H1 (cell line): ENCODE measurements at regions not wholly inside any gene's neighbourhood (a gene's known extent, or its start where the extent isn't known, plus 50 kb on each side); places are given as distances from the start of the nearest gene placed in this dataset.

ENCODE experiments used
- JUND ChIP-seq: IDR thresholded peaks from 2 replicates; pipeline ENCODE4 v1.6.1; 2011; ENCODE audit warnings: mild to moderate bottlenecking, improper control_type of control experiment, low read length
- NANOG ChIP-seq: IDR thresholded peaks from 2 replicates; pipeline ENCODE4 v1.6.1; 2011; ENCODE audit warnings: low read length, low read depth, mild to moderate bottlenecking, inconsistent platforms; ENCODE audit not compliant: insufficient read depth, poor library complexity, severe bottlenecking
- NRF1 ChIP-seq: IDR thresholded peaks from 2 replicates; pipeline ENCODE4 v1.6.1; 2011; ENCODE audit warnings: mild to moderate bottlenecking, low read depth, low read length, improper control_type of control experiment
- RAD21 ChIP-seq, 2 experiments: IDR thresholded peaks in 1 of 2; conservative IDR thresholded peaks in 1 of 2; 2 replicates each; pipeline ENCODE4 v1.6.1; 2011; ENCODE audit warnings: low read depth in 2 of 2, low read length in 2 of 2, improper control_type of control experiment in 1 of 2, inconsistent platforms in 1 of 2, mild to moderate bottlenecking in 1 of 2, moderate library complexity in 1 of 2
- TF ChIP-seq, protein P1 (sequence below): fragments of 300-600 bp; sonication (generic); IDR thresholded peaks from 2 replicates; pipeline ENCODE4 v1.7.1; 2012; ENCODE audit warnings: low read length, moderate library complexity, mild to moderate bottlenecking, inconsistent platforms; ENCODE audit not compliant: insufficient replicate concordance

DNA sequence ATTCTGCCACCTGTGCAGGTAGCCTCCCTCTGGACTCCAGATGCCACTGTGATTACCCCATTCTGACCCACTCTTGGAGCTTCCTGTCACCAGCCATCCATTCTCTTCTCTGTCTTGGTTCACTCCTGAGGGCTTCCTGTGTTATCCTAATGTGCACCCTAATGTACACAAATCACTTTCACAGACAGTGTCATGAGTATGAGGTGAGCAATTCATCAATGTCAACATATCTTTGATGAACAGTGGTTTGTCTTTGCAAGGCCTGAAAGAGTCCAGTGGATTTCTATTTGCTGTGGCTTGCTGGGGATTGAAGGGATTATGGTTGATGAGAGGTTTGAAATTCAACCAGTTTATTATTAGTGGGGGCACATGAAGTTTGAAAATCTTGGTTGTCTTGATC, 63.8 kb upstream of the EEF1E1 start (continued):
- TF ChIP-seq, protein P1, sequence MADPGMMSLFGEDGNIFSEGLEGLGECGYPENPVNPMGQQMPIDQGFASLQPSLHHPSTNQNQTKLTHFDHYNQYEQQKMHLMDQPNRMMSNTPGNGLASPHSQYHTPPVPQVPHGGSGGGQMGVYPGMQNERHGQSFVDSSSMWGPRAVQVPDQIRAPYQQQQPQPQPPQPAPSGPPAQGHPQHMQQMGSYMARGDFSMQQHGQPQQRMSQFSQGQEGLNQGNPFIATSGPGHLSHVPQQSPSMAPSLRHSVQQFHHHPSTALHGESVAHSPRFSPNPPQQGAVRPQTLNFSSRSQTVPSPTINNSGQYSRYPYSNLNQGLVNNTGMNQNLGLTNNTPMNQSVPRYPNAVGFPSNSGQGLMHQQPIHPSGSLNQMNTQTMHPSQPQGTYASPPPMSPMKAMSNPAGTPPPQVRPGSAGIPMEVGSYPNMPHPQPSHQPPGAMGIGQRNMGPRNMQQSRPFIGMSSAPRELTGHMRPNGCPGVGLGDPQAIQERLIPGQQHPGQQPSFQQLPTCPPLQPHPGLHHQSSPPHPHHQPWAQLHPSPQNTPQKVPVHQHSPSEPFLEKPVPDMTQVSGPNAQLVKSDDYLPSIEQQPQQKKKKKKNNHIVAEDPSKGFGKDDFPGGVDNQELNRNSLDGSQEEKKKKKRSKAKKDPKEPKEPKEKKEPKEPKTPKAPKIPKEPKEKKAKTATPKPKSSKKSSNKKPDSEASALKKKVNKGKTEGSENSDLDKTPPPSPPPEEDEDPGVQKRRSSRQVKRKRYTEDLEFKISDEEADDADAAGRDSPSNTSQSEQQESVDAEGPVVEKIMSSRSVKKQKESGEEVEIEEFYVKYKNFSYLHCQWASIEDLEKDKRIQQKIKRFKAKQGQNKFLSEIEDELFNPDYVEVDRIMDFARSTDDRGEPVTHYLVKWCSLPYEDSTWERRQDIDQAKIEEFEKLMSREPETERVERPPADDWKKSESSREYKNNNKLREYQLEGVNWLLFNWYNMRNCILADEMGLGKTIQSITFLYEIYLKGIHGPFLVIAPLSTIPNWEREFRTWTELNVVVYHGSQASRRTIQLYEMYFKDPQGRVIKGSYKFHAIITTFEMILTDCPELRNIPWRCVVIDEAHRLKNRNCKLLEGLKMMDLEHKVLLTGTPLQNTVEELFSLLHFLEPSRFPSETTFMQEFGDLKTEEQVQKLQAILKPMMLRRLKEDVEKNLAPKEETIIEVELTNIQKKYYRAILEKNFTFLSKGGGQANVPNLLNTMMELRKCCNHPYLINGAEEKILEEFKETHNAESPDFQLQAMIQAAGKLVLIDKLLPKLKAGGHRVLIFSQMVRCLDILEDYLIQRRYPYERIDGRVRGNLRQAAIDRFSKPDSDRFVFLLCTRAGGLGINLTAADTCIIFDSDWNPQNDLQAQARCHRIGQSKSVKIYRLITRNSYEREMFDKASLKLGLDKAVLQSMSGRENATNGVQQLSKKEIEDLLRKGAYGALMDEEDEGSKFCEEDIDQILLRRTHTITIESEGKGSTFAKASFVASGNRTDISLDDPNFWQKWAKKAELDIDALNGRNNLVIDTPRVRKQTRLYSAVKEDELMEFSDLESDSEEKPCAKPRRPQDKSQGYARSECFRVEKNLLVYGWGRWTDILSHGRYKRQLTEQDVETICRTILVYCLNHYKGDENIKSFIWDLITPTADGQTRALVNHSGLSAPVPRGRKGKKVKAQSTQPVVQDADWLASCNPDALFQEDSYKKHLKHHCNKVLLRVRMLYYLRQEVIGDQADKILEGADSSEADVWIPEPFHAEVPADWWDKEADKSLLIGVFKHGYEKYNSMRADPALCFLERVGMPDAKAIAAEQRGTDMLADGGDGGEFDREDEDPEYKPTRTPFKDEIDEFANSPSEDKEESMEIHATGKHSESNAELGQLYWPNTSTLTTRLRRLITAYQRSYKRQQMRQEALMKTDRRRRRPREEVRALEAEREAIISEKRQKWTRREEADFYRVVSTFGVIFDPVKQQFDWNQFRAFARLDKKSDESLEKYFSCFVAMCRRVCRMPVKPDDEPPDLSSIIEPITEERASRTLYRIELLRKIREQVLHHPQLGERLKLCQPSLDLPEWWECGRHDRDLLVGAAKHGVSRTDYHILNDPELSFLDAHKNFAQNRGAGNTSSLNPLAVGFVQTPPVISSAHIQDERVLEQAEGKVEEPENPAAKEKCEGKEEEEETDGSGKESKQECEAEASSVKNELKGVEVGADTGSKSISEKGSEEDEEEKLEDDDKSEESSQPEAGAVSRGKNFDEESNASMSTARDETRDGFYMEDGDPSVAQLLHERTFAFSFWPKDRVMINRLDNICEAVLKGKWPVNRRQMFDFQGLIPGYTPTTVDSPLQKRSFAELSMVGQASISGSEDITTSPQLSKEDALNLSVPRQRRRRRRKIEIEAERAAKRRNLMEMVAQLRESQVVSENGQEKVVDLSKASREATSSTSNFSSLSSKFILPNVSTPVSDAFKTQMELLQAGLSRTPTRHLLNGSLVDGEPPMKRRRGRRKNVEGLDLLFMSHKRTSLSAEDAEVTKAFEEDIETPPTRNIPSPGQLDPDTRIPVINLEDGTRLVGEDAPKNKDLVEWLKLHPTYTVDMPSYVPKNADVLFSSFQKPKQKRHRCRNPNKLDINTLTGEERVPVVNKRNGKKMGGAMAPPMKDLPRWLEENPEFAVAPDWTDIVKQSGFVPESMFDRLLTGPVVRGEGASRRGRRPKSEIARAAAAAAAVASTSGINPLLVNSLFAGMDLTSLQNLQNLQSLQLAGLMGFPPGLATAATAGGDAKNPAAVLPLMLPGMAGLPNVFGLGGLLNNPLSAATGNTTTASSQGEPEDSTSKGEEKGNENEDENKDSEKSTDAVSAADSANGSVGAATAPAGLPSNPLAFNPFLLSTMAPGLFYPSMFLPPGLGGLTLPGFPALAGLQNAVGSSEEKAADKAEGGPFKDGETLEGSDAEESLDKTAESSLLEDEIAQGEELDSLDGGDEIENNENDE = no peak
- no peak for TF ChIP-seq NRF1
- TF ChIP-seq RAD21 (IDR thresholded peaks at IDR 0.05 in 1 of 2, conservative IDR thresholded peaks at IDR 0.05 in 1 of 2; ENCODE audit: low read depth in 2 of 2, low read length in 2 of 2) = no peak
- TF ChIP-seq JUND = no peak
- no peak for TF ChIP-seq NANOG
